ENCODE measurements at regions not wholly inside any gene's neighbourhood (a gene's known extent, or its start where the extent isn't known, plus 50 kb on each side); places are given as distances from the start of the nearest gene placed in this dataset.

DNA sequence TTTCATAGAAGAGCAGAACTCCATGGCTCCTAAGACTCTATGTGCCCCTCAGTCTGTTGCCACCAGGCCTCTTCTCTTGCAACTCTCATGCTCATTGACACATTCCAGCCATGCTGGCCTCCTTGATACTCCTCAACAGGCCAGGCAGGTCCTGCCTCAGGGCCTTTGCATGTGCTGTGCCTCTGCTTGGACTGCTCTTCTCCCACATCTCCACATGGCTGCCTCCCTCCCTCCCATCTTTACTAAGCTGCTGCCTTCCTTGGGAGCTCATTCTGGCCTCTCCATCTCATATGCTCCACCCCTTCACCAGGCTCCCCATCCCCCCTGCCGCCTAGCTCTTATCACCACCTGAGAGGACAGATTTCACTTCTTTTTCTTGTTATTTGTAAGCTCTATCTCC lies 103.8 kb upstream of the GPR26 start:
- WGBS, 5 donors = 50 to 79% (median 67%) methylated on average over 1 of the region's 1 CpG
- DNase-seq = no peak
- H3K4me1 ChIP-seq = peaks cover 0 to 5% (median 0%) of the 10 kb centered on the region in 4 donors

DNA sequence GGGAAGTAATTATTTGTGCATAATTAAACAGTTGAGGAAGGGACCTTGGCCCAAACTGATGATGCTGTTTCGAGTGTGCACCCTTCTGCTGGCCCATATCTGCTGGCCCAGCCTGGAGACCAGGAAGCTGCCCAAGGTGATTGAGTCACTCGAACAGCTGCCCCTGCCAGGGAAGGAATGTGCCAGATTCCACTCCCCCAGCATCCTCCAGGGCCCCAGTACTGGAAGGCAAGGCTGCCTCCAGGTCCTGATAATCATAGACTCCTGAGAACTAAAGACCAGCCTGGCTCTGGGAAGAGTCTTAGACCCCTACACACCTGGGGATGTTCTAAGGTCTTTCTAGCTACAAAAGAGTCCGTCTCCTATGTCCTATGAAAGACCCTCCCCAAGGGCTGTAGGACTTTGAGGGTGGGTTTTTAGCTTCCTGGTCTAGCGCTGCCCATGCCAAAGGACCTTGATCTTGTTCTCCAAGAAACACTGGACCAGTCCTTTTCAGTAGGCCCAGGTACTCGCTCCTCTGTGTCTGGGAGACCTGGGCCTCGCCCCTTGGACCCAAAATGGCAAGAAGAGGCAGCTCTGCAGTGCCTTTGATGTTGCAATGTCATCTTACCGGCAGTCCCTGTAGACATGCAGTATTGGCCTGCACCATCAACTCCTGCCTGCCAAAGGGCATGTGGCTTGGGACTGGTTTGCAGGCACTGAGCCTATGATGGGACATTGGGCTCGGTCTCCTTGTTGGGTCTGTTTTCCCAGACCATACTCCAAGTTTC lies 103.2 kb upstream of the GPR26 start:
- no peak for DNase-seq

More for the DNA sequence above, 103.8 kb upstream of the GPR26 start:
- Histone ChIP-seq H3K27me3 (peaks cover 0 to 50% (median 0%) of the 10 kb centered on the region in 3 donors), H3K36me3 (no peaks in the 10 kb centered on the region), H3K9me3 (no peaks in the 10 kb centered on the region), H3K4me3 (no peak overlapping the region), H3K27ac (no peak overlapping the region)
- TF ChIP-seq, protein P1, sequence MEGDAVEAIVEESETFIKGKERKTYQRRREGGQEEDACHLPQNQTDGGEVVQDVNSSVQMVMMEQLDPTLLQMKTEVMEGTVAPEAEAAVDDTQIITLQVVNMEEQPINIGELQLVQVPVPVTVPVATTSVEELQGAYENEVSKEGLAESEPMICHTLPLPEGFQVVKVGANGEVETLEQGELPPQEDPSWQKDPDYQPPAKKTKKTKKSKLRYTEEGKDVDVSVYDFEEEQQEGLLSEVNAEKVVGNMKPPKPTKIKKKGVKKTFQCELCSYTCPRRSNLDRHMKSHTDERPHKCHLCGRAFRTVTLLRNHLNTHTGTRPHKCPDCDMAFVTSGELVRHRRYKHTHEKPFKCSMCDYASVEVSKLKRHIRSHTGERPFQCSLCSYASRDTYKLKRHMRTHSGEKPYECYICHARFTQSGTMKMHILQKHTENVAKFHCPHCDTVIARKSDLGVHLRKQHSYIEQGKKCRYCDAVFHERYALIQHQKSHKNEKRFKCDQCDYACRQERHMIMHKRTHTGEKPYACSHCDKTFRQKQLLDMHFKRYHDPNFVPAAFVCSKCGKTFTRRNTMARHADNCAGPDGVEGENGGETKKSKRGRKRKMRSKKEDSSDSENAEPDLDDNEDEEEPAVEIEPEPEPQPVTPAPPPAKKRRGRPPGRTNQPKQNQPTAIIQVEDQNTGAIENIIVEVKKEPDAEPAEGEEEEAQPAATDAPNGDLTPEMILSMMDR (IDR thresholded peaks at IDR 0.05) = no peak
- TF ChIP-seq EP300 (IDR thresholded peaks at IDR 0.05) = no peak
- TF ChIP-seq POLR2A (IDR thresholded peaks at IDR 0.05) = no peak
- no peak for TF ChIP-seq POLR2AphosphoS5 (IDR thresholded peaks at IDR 0.05)
- intact Hi-C loops (cut with DNase I; ENCODE audit: low total_unique reads) = loop anchor here (10.0 kb wide), 2 partner anchors 518 to 1268 kb away; no protein-coding TSS in a partner anchor

DNA sequence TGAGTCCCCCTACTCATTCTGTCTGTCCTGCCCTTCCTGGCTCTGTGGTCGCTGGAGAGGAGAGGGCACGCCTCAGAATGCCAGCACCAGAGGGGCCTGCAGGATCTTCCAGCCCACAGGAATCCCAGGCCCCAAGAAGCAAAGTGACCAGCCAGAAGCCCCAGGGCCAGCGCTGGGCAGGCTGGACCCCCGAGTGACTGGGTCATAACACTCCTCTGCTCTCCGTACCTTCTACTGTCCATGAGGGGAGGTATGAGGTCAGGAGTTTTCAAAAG lies 102.6 kb upstream of the GPR26 start:
- WGBS, 5 donors = 78 to 89% (median 84%) methylated on average over 5 of the region's 5 CpGs
- TF ChIP-seq POLR2AphosphoS5 (IDR thresholded peaks at IDR 0.05) = no peak
- H3K27ac ChIP-seq = no peak overlapping the region
- no peaks in the 10 kb centered on the region for H3K9me3 ChIP-seq
- H3K4me3 ChIP-seq = no peak overlapping the region
- no peak for DNase-seq
- peaks cover 0 to 5% (median 0%) of the 10 kb centered on the region in 4 donors for H3K4me1 ChIP-seq
- no peaks in the 10 kb centered on the region for H3K36me3 ChIP-seq
- intact Hi-C loops (cut with DNase I; ENCODE audit: low total_unique reads) = loop anchor here (10.0 kb wide), 2 partner anchors 519 to 1269 kb away; no protein-coding TSS in a partner anchor
- peaks cover 0 to 58% (median 0%) of the 10 kb centered on the region in 3 donors for H3K27me3 ChIP-seq

More for the DNA sequence above, 103.2 kb upstream of the GPR26 start:
- no peaks in the 10 kb centered on the region for H3K9me3 ChIP-seq
- 61 to 75% (median 64%) methylated on average over 8 of the region's 8 CpGs for WGBS, 5 donors
- H3K4me1 ChIP-seq = peaks cover 0 to 5% (median 0%) of the 10 kb centered on the region in 4 donors
- H3K36me3 ChIP-seq = no peaks in the 10 kb centered on the region
- no peak overlapping the region for H3K4me3 ChIP-seq
- intact Hi-C loops (cut with DNase I; ENCODE audit: low total_unique reads) = loop anchor here (10.0 kb wide), 2 partner anchors 518 to 1268 kb away; no protein-coding TSS in a partner anchor
- no peak for TF ChIP-seq EP300 (IDR thresholded peaks at IDR 0.05)
- no peak for TF ChIP-seq POLR2A (IDR thresholded peaks at IDR 0.05)
- no peak for TF ChIP-seq POLR2AphosphoS5 (IDR thresholded peaks at IDR 0.05)
- TF ChIP-seq, protein P1 (IDR thresholded peaks at IDR 0.05) = no peak
- H3K27ac ChIP-seq = no peak overlapping the region
- peaks cover 0 to 53% (median 0%) of the 10 kb centered on the region in 3 donors for H3K27me3 ChIP-seq

DNA sequence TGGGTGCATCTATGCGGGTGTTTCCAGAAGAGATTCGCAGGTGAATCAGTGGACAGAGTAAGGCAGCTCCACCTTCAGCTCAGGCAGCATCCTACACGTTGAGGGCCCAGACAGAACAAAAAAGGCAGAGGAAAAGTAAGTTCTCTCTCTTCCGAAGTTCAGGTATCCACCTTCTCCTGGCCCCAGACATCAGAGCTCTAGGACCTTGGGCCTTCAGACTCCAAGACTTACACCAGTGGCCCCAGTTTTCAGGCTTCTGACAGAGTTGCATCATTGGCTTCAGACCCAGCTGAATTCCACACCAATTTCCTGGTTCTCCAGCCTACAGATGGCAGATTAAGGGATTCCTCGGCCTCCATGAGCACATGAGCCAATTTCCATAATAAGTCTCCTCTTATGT lies 102.2 kb upstream of the GPR26 start:
- TF ChIP-seq POLR2A (IDR thresholded peaks at IDR 0.05) (no peak), POLR2AphosphoS5 (IDR thresholded peaks at IDR 0.05) (no peak), EP300 (IDR thresholded peaks at IDR 0.05) (no peak)
- TF ChIP-seq, protein P1 (IDR thresholded peaks at IDR 0.05) = no peak
- Histone ChIP-seq H3K27ac (no peak overlapping the region), H3K36me3 (no peaks in the 10 kb centered on the region), H3K4me1 (peaks cover 0 to 4% (median 0%) of the 10 kb centered on the region in 4 donors), H3K27me3 (peaks cover 0 to 58% (median 0%) of the 10 kb centered on the region in 3 donors), H3K4me3 (no peak overlapping the region), H3K9me3 (no peaks in the 10 kb centered on the region)
- no peak for DNase-seq
- intact Hi-C loops (cut with DNase I; ENCODE audit: low total_unique reads) = loop anchor here (10.0 kb wide), 2 partner anchors 519 to 1269 kb away; no protein-coding TSS in a partner anchor
- WGBS, 5 donors = 64 to 76% (median 68%) methylated on average over 5 of the region's 5 CpGs

DNA sequence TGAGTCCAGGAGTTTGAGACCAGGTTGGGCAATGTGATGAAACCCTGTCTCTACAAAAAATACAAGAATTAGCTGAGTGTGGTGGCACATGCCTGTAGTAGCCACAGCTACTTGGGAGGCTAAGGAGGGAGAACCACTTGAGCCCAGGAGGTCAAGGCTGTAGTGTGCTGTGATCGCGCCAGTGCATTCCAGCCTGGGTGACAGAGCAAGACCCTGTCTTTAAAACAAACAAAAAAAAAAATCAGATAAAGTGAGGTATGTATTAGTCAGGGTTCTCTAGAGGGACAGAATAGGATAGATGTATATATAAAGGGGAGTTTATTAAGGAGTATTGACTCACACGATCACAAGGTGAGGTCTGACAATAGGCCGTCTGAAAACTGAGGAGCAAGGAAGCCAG lies 101.5 kb upstream of the GPR26 start:
- DNase-seq = no peak
- WGBS, 5 donors = 77 to 92% (median 82%) methylated on average over 4 of the region's 4 CpGs

More for the DNA sequence above, 101.5 kb upstream of the GPR26 start:
- no peaks in the 10 kb centered on the region for H3K9me3 ChIP-seq
- intact Hi-C loops (cut with DNase I; ENCODE audit: low total_unique reads) = loop anchor here (10.0 kb wide), 2 partner anchors 520 to 1270 kb away; no protein-coding TSS in a partner anchor
- no peaks in the 10 kb centered on the region for H3K36me3 ChIP-seq
- no peak overlapping the region for H3K4me3 ChIP-seq
- TF ChIP-seq, protein P1 (IDR thresholded peaks at IDR 0.05) = no peak
- TF ChIP-seq POLR2AphosphoS5 (IDR thresholded peaks at IDR 0.05) = no peak
- no peak for TF ChIP-seq EP300 (IDR thresholded peaks at IDR 0.05)
- TF ChIP-seq POLR2A (IDR thresholded peaks at IDR 0.05) = no peak
- H3K4me1 ChIP-seq = no peaks in the 10 kb centered on the region
- no peak overlapping the region for H3K27ac ChIP-seq
- H3K27me3 ChIP-seq = peaks cover 0 to 60% (median 4%) of the 10 kb centered on the region in 3 donors

Data from stomach (tissue), 8 donors.